SH-SY5Y (cell line): ENCODE measurements at regions not wholly inside any gene's neighbourhood (a gene's known extent, or its start where the extent isn't known, plus 50 kb on each side); places are given as distances from the start of the nearest gene placed in this dataset.

Experiments
- GATA2 ChIP-seq: IDR thresholded peaks from 2 replicates; pipeline ENCODE4 v1.6.1; 2011; ENCODE audit warnings: mild to moderate bottlenecking, low read depth, low read length
- GATA3 ChIP-seq: IDR thresholded peaks from 2 replicates; pipeline ENCODE4 v1.6.1; 2011; ENCODE audit warnings: low read depth, mild to moderate bottlenecking, low read length, moderate library complexity

- TF ChIP-seq GATA3 (no peak), GATA2 (no peak)
Measured at GRCh38 chr14:106060276-106060975, 534.0 kb downstream of the TMEM121 start.

GRCh38 chr14:106062502-106063272 is 536.3 kb downstream of the TMEM121 start:
- TF ChIP-seq GATA3 (no peak), GATA2 (no peak)

GRCh38 chr14:106067935-106068334 is 541.6 kb downstream of the TMEM121 start:
- TF ChIP-seq GATA3 (no peak), GATA2 (no peak)

- no peak for TF ChIP-seq GATA2
- TF ChIP-seq GATA3: no peak
Measured at GRCh38 chr14:106069804-106070625, 543.6 kb downstream of the TMEM121 start.

GRCh38 chr14:106080922-106081321 is 554.5 kb downstream of the TMEM121 start:
- TF ChIP-seq GATA3 (no peak), GATA2 (no peak)

- TF ChIP-seq GATA3: no peak
- TF ChIP-seq GATA2: no peak
Measured at GRCh38 chr14:106083082-106083481, 556.7 kb downstream of the TMEM121 start.

GRCh38 chr14:106087837-106088236 is 561.5 kb downstream of the TMEM121 start:
- TF ChIP-seq GATA3 (no peak), GATA2 (no peak)

GRCh38 chr14:106094654-106095189 is 568.3 kb downstream of the TMEM121 start:
- TF ChIP-seq GATA3 (no peak), GATA2 (no peak)

- TF ChIP-seq GATA2 (no peak), GATA3 (no peak)
Measured at GRCh38 chr14:106107703-106108102, 581.3 kb downstream of the TMEM121 start.

GRCh38 chr14:106109337-106109736 is 583.0 kb downstream of the TMEM121 start:
- TF ChIP-seq GATA2: no peak
- no peak for TF ChIP-seq GATA3

GRCh38 chr14:106115401-106115800 is 589.0 kb downstream of the TMEM121 start:
- TF ChIP-seq GATA3 (no peak), GATA2 (no peak)

GRCh38 chr14:106120101-106120500 is 593.7 kb downstream of the TMEM121 start:
- no peak for TF ChIP-seq GATA2
- no peak for TF ChIP-seq GATA3

GRCh38 chr14:106129274-106129673 is 602.9 kb downstream of the TMEM121 start:
- no peak for TF ChIP-seq GATA3
- TF ChIP-seq GATA2: no peak

- TF ChIP-seq GATA2 (no peak), GATA3 (no peak)
Measured at GRCh38 chr14:106134886-106135285, 608.5 kb downstream of the TMEM121 start.
